Liver (tissue), 8 donors: ENCODE measurements at regions not wholly inside any gene's neighbourhood (a gene's known extent, or its start where the extent isn't known, plus 50 kb on each side); places are given as distances from the start of the nearest gene placed in this dataset.

Source experiments
- DNase-seq: peaks from one replicate; pipeline ENCODE4 v3.0.0-alpha.2; 2017; ENCODE audit warnings: low spot score
- H3K27ac ChIP-seq, 2 donors: one replicate each; pipeline ENCODE4 v1.7.0; 2013; ENCODE audit warnings: inconsistent platforms in 2 of 2, low read length in 2 of 2, control low read depth in 1 of 2, low read depth in 1 of 2, mild to moderate bottlenecking in 1 of 2
- H3K27me3 ChIP-seq, 4 donors: one replicate each; pipeline versions ENCODE4 v1.6.1 to v1.7.0; 2013; ENCODE audit warnings: low read length in 3 of 4, inconsistent platforms in 1 of 4, mild to moderate bottlenecking in 1 of 4, moderate library complexity in 1 of 4; ENCODE audit not compliant: control insufficient read depth in 4 of 4, insufficient read depth in 4 of 4
- H3K36me3 ChIP-seq, 4 donors: one replicate each; pipeline versions ENCODE4 v1.6.1 to v1.7.0; 2013; ENCODE audit warnings: low read length in 3 of 4, mild to moderate bottlenecking in 3 of 4, low read depth in 1 of 4, moderate library complexity in 1 of 4; ENCODE audit not compliant: control insufficient read depth in 4 of 4, insufficient read depth in 3 of 4
- H3K4me1 ChIP-seq, 4 donors: one replicate each; pipeline versions ENCODE4 v1.6.1 to v1.7.0; 2013; ENCODE audit warnings: low read length in 3 of 4, mild to moderate bottlenecking in 3 of 4, moderate library complexity in 1 of 4; ENCODE audit not compliant: control insufficient read depth in 4 of 4, insufficient read depth in 4 of 4
- H3K4me3 ChIP-seq, 3 donors: one replicate each; pipeline versions ENCODE4 v1.6.1 to v1.7.0; 2013; ENCODE audit warnings: low read length in 3 of 3, control low read depth in 1 of 3, low read depth in 1 of 3, mild to moderate bottlenecking in 1 of 3
- H3K9ac ChIP-seq, 2 donors: one replicate each; pipeline ENCODE4 v1.7.0; 2013; ENCODE audit warnings: low read length in 2 of 2, mild to moderate bottlenecking in 2 of 2, moderate library complexity in 2 of 2, control low read depth in 1 of 2, low read depth in 1 of 2
- H3K9me3 ChIP-seq, 4 donors: one replicate each; pipeline versions ENCODE4 v1.6.1 to v1.7.0; 2013; ENCODE audit warnings: low read length in 3 of 4; ENCODE audit not compliant: control insufficient read depth in 4 of 4
- ATF3 ChIP-seq: IDR thresholded peaks from 2 replicates; pipeline ENCODE4 v1.6.1; 2016; ENCODE audit warnings: antibody characterized with exemption
- CTCF ChIP-seq: fragments of 150-350 bp; IDR thresholded peaks from 2 replicates; pipeline ENCODE4 v1.5.1; 2017; ENCODE audit warnings: improper control_type of control experiment, low read depth, low read length; ENCODE audit not compliant: missing input control
- FOXA1 ChIP-seq: IDR thresholded peaks from 2 replicates; pipeline ENCODE4 v1.6.1; 2016; ENCODE audit warnings: antibody characterized with exemption
- FOXA2 ChIP-seq: IDR thresholded peaks from 2 replicates; pipeline ENCODE4 v1.6.1; 2016; ENCODE audit warnings: antibody characterized with exemption
- GABPA ChIP-seq, 2 donors: IDR thresholded peaks in 1 of 2; conservative IDR thresholded peaks in 1 of 2; 2 replicates each; pipeline ENCODE4 v1.6.1; 2016; ENCODE audit warnings: antibody characterized with exemption in 2 of 2, mild to moderate bottlenecking in 1 of 2, moderate library complexity in 1 of 2
- HNF4A ChIP-seq, 2 donors: conservative IDR thresholded peaks; 2 replicates each; pipeline ENCODE4 v1.6.1; 2016; ENCODE audit warnings: antibody characterized with exemption in 2 of 2, mild to moderate bottlenecking in 2 of 2
- HNF4G ChIP-seq: IDR thresholded peaks from 2 replicates; pipeline ENCODE4 v1.6.1; 2016; ENCODE audit warnings: antibody characterized with exemption
- JUND ChIP-seq, 2 donors: IDR thresholded peaks; 2 replicates each; pipeline ENCODE4 v1.6.1; 2016; ENCODE audit warnings: antibody characterized with exemption in 2 of 2
- NR2F2 ChIP-seq: IDR thresholded peaks from 2 replicates; pipeline ENCODE4 v1.6.1; 2016; ENCODE audit warnings: antibody characterized with exemption
- RAD21 ChIP-seq, 2 donors: IDR thresholded peaks; 2 replicates each; pipeline ENCODE4 v1.6.1; 2016; ENCODE audit warnings: antibody characterized with exemption in 2 of 2, mild to moderate bottlenecking in 2 of 2
- REST ChIP-seq: IDR thresholded peaks from 2 replicates; pipeline ENCODE4 v1.6.1; 2016; ENCODE audit warnings: antibody characterized with exemption, mild to moderate bottlenecking
- RXRA ChIP-seq, 2 donors: IDR thresholded peaks; 2 replicates each; pipeline ENCODE4 v1.6.1; 2017 to 2018; ENCODE audit warnings: antibody characterized with exemption in 2 of 2, mild to moderate bottlenecking in 1 of 2
- SP1 ChIP-seq: IDR thresholded peaks from 2 replicates; pipeline ENCODE4 v1.6.1; 2018; ENCODE audit warnings: antibody characterized with exemption, mild to moderate bottlenecking
- TAF1 ChIP-seq: conservative IDR thresholded peaks from 2 replicates; pipeline ENCODE4 v1.6.1; 2016; ENCODE audit warnings: antibody characterized with exemption, mild to moderate bottlenecking
- YY1 ChIP-seq: IDR thresholded peaks from 2 replicates; pipeline ENCODE4 v1.6.1; 2016; ENCODE audit warnings: antibody characterized with exemption, mild to moderate bottlenecking
- WGBS: extraction: QIAGEN DNeasy Blood & Tissue Kit; methylation state at CpG from one replicate; pipeline ENCODE4 v1.1.7; 2013; 5-methylcytosine and 5-hydroxymethylcytosine counted together
- TF ChIP-seq, protein P1 (sequence below): IDR thresholded peaks from 2 replicates; pipeline ENCODE4 v1.6.1; 2016; ENCODE audit warnings: antibody characterized with exemption
- donor health status: healthy.
- donor health status: healthy.
- donor health status: healthy.
- donor health status: healthy.
- donor health status: healthy.

DNA sequence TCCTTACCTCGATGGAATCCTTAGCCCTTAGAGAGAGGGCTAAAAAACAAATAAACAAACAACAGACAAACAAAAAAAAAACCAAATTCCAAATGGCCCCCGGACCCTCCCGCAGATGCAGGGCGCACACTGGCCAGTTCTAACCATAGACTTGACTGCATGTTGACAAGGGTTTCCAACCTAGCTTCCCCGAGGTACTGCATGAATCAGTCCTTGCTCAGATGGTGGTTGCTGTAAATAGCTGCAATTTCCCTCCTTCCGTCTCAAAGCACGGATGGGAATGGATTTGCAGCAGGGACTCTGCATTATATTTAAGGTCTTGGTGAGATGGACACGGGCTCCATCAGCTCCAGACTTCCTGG is 162.8 kb downstream of the CD47 start:
- H3K4me1 ChIP-seq, result peaks cover 0 to 10% (median 5%) of the 10 kb centered on the region in 4 donors

DNA sequence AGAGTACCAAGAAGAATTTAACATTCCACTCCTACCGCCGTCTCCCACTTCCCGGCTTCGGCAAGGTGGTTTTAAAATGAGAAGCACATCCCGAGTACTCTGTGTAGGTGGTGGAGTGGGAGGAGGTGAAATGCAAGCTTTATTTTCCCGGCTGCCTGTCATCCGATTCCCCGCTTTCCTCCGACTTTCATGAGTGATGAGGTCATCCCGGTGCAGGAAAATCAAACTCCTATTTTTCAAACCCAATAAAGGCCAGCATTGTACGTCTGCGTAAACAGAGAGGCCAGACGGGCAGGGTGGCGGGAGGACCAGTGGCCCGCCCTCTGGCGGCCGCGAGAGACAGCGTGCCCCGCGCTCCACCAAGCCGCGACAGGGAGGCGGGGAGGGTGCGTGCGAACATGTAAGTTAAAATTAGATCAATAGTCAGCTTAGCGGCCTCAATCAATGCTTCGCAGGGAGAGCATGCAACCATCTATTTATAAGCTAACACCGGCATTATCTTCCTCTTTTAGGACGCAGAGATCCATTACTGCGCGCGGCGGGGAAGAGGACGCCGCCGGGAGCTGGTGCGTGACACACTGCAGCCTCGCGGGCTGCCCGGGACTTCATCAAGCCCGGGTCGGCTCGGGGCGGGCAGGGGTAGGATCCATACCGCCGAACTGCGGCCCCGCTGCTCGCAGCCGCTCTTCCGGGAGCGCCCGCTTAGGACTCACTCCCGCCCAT is 163.3 kb downstream of the CD47 start:
- Histone ChIP-seq H3K9me3 (no peaks in the 10 kb centered on the region), H3K27ac (no peak overlapping the region), H3K36me3 (no peaks in the 10 kb centered on the region), H3K9ac (peak overlapping the region in 1 of 2 donors; percentile 12), H3K27me3 (peaks cover 0 to 4% (median 2%) of the 10 kb centered on the region in 4 donors), H3K4me3 (peak overlapping the region; percentile 12 to 42 (median 20)), H3K4me1 (peaks cover 0 to 10% (median 5%) of the 10 kb centered on the region in 4 donors)
- 4% methylated on average over 55 of the region's 55 CpGs for WGBS
- peak; percentile 68 for DNase-seq
- TF ChIP-seq FOXA1 (no peak), YY1 (no peak), NR2F2 (no peak), SP1 (no peak), TAF1 (no peak), RXRA (IDR thresholded peaks at IDR 0.05) (no peak), ATF3 (no peak), HNF4G (no peak), HNF4A (conservative IDR thresholded peaks at IDR 0.05) (no peak), FOXA2 (no peak), JUND (IDR thresholded peaks at IDR 0.05) (no peak), CTCF (peak; percentile 77), REST (no peak), RAD21 (IDR thresholded peaks at IDR 0.05) (peak; percentile 76 to 86), GABPA (IDR thresholded peaks at IDR 0.05 in 1 of 2, conservative IDR thresholded peaks at IDR 0.05 in 1 of 2) (no peak)
- TF ChIP-seq, protein P1, sequence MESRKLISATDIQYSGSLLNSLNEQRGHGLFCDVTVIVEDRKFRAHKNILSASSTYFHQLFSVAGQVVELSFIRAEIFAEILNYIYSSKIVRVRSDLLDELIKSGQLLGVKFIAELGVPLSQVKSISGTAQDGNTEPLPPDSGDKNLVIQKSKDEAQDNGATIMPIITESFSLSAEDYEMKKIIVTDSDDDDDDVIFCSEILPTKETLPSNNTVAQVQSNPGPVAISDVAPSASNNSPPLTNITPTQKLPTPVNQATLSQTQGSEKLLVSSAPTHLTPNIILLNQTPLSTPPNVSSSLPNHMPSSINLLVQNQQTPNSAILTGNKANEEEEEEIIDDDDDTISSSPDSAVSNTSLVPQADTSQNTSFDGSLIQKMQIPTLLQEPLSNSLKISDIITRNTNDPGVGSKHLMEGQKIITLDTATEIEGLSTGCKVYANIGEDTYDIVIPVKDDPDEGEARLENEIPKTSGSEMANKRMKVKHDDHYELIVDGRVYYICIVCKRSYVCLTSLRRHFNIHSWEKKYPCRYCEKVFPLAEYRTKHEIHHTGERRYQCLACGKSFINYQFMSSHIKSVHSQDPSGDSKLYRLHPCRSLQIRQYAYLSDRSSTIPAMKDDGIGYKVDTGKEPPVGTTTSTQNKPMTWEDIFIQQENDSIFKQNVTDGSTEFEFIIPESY, result no peak

More for the DNA sequence above, 162.8 kb downstream of the CD47 start:
- no peak for DNase-seq
- H3K36me3 ChIP-seq, result no peaks in the 10 kb centered on the region
- H3K4me3 ChIP-seq, result peak overlapping the region in 2 of 3 donors; percentile 12 to 42
- 9% methylated on average over 8 of the region's 8 CpGs for WGBS
- H3K9me3 ChIP-seq, result no peaks in the 10 kb centered on the region
- H3K9ac ChIP-seq, result no peak overlapping the region
- H3K27me3 ChIP-seq, result peaks cover 0 to 4% (median 2%) of the 10 kb centered on the region in 4 donors
- no peak overlapping the region for H3K27ac ChIP-seq
- TF ChIP-seq GABPA (IDR thresholded peaks at IDR 0.05 in 1 of 2, conservative IDR thresholded peaks at IDR 0.05 in 1 of 2) (no peak), HNF4G (no peak), SP1 (no peak)
